NCI-H1092 (cell line): ENCODE measurements at regions not wholly inside any gene's neighbourhood (a gene's known extent, or its start where the extent isn't known, plus 50 kb on each side); places are given as distances from the start of the nearest gene placed in this dataset.
"Not testable (repeated sequence)": the region's sequence is repeated elsewhere in the genome, so short reads cannot be mapped to it uniquely, and the experiment has no call there.

Source experiments
- DNase-seq: peaks from one replicate; lab custom pipeline; 2025; lab: John Stamatoyannopoulos, UW

- DNase-seq: no peak
These were observed 1511.9 kb downstream of the REEP3 start for GRCh38 chr10:65032867-65033769.

- DNase-seq: no peak
These were observed 1512.8 kb downstream of the REEP3 start for GRCh38 chr10:65033957-65034356.

- no peak for DNase-seq
These were observed 1519.6 kb downstream of the REEP3 start for GRCh38 chr10:65040796-65041195.

- no peak for DNase-seq
These were observed 1520.1 kb downstream of the REEP3 start for GRCh38 chr10:65041307-65041706.

- DNase-seq: no peak
These were observed 1521.3 kb downstream of the REEP3 start for GRCh38 chr10:65042496-65042895.

- DNase-seq: no peak
These were observed 1525.6 kb downstream of the REEP3 start for GRCh38 chr10:65046831-65047230.

GRCh38 chr10:65052111-65052510, 1530.9 kb downstream of the REEP3 start:
- DNase-seq: not testable (repeated sequence)

GRCh38 chr10:65053397-65053796, 1532.2 kb downstream of the REEP3 start:
- DNase-seq: not testable (repeated sequence)

GRCh38 chr10:65053831-65054351, 1532.7 kb downstream of the REEP3 start:
- not testable (repeated sequence) for DNase-seq

GRCh38 chr10:65054701-65055100, 1533.5 kb downstream of the REEP3 start:
- not testable (repeated sequence) for DNase-seq

GRCh38 chr10:65065278-65065677, 1544.1 kb downstream of the REEP3 start:
- DNase-seq: no peak

GRCh38 chr10:65083222-65083621, 1562.0 kb downstream of the REEP3 start:
- no peak for DNase-seq

GRCh38 chr10:65090991-65091390, 1569.8 kb downstream of the REEP3 start:
- DNase-seq: no peak

GRCh38 chr10:65100146-65100545, 1578.9 kb downstream of the REEP3 start:
- no peak for DNase-seq

- not testable (repeated sequence) for DNase-seq
These were observed 1579.7 kb downstream of the REEP3 start for GRCh38 chr10:65100881-65101280.

- DNase-seq: no peak
These were observed 1588.8 kb downstream of the REEP3 start for GRCh38 chr10:65110009-65110408.

- not testable (repeated sequence) for DNase-seq
These were observed 1589.9 kb downstream of the REEP3 start for GRCh38 chr10:65111059-65111458.

- DNase-seq: no peak
These were observed 1591.4 kb downstream of the REEP3 start for GRCh38 chr10:65112573-65112972.

- no peak for DNase-seq
These were observed 1601.9 kb downstream of the REEP3 start for GRCh38 chr10:65123120-65123519.

- DNase-seq: no peak
These were observed 1604.0 kb downstream of the REEP3 start for GRCh38 chr10:65125212-65125611.

- no peak for DNase-seq
These were observed 1605.1 kb downstream of the REEP3 start for GRCh38 chr10:65126288-65126687.

- DNase-seq: no peak
These were observed 1607.1 kb downstream of the REEP3 start for GRCh38 chr10:65128277-65128676.

GRCh38 chr10:65130162-65130758, 1609.1 kb downstream of the REEP3 start:
- no peak for DNase-seq
